MM.1S (cell line): ENCODE measurements at regions not wholly inside any gene's neighbourhood (a gene's known extent, or its start where the extent isn't known, plus 50 kb on each side); places are given as distances from the start of the nearest gene placed in this dataset.

Experiments used
- DNase-seq: peaks from one replicate; pipeline ENCODE4 v3.0.0-alpha.2; 2015
- H2AFZ ChIP-seq: fragments of 300-600 bp; sonication (generic); 2 replicates; pipeline ENCODE4 v1.6.0; 2016; ENCODE audit warnings: antibody characterized with exemption, low read length
- H3F3A ChIP-seq: fragments of 300-600 bp; sonication (generic); 2 replicates; pipeline ENCODE4 v1.6.1; 2016; ENCODE audit warnings: mild to moderate bottlenecking, antibody characterized with exemption, low read length, moderate library complexity, mixed read lengths; ENCODE audit not compliant: insufficient read depth
- H3K27ac ChIP-seq: fragments of 300-600 bp; sonication (generic); 2 replicates; pipeline ENCODE4 v1.5.1; 2016; ENCODE audit warnings: mild to moderate bottlenecking, low read length
- H3K27me3 ChIP-seq: fragments of 300-600 bp; sonication (generic); replicated peaks from 2 replicates; pipeline ENCODE4 v1.6.0; 2016; ENCODE audit warnings: low read length; ENCODE audit not compliant: insufficient read depth
- H3K36me3 ChIP-seq: fragments of 300-600 bp; sonication (generic); replicated peaks from 2 replicates; pipeline ENCODE4 v1.6.1; 2016; ENCODE audit warnings: mild to moderate bottlenecking, low read length, mixed read lengths; ENCODE audit not compliant: insufficient read depth
- H3K4me1 ChIP-seq: fragments of 300-600 bp; sonication (generic); 2 replicates; pipeline ENCODE4 v1.6.1; 2016; ENCODE audit warnings: low read length, mixed read lengths
- H3K4me2 ChIP-seq: fragments of 300-600 bp; sonication (generic); 2 replicates; pipeline ENCODE4 v1.6.0; 2016; ENCODE audit warnings: low read depth, low read length
- H3K4me3 ChIP-seq: fragments of 300-600 bp; sonication (generic); 2 replicates; pipeline ENCODE4 v1.5.1; 2016; ENCODE audit warnings: low read length, mixed read lengths
- H3K79me2 ChIP-seq: fragments of 300-600 bp; sonication (generic); 2 replicates; pipeline ENCODE4 v1.6.1; 2016; ENCODE audit warnings: mixed run types, low read length, mixed read lengths
- H3K9ac ChIP-seq: fragments of 300-600 bp; sonication (generic); 2 replicates; pipeline ENCODE4 v1.6.1; 2016; ENCODE audit warnings: low read length, mixed read lengths
- H3K9me2 ChIP-seq: fragments of 300-600 bp; sonication (generic); replicated peaks from 2 replicates; pipeline ENCODE4 v1.6.1; 2016; ENCODE audit warnings: mild to moderate bottlenecking, low read length, mixed read lengths; ENCODE audit not compliant: insufficient read depth
- H3K9me3 ChIP-seq: fragments of 300-600 bp; sonication (generic); replicated peaks from 2 replicates; pipeline ENCODE4 v1.6.1; 2016; ENCODE audit warnings: mild to moderate bottlenecking, low read length, mixed read lengths; ENCODE audit not compliant: insufficient read depth
- H4K20me1 ChIP-seq: fragments of 300-600 bp; sonication (generic); 2 replicates; pipeline ENCODE4 v1.6.1; 2016; ENCODE audit warnings: mild to moderate bottlenecking, low read length, moderate library complexity, mixed read lengths; ENCODE audit not compliant: insufficient read depth
- CTCF ChIP-seq: fragments of 300-600 bp; sonication (generic); IDR thresholded peaks from 2 replicates; pipeline ENCODE4 v1.5.1; 2016; ENCODE audit warnings: antibody characterized with exemption, low read length, mixed read lengths
- EZH2 ChIP-seq: fragments of 300-600 bp; sonication (generic); optimal IDR thresholded peaks from 2 replicates; pipeline ENCODE3; 2017; ENCODE audit warnings: low read depth, mild to moderate bottlenecking, antibody characterized with exemption, low read length, mixed read lengths
- EZH2phosphoT487 ChIP-seq: fragments of 300-600 bp; sonication (generic); IDR thresholded peaks from 2 replicates; pipeline ENCODE4 v1.6.1; 2018; ENCODE audit warnings: antibody characterized with exemption, low read length

GRCh38 chr2:479490-480176 lies 191.7 kb upstream of the ALKAL2 start:
- no peak overlapping the region for H2AFZ ChIP-seq
- H3K9me2 ChIP-seq, result no peaks in the 10 kb centered on the region
- H3K4me2 ChIP-seq, result no peak overlapping the region
- H3K27ac ChIP-seq, result no peak overlapping the region
- no peaks in the 10 kb centered on the region for H4K20me1 ChIP-seq
- H3F3A ChIP-seq, result no peaks in the 10 kb centered on the region
- TF ChIP-seq EZH2, result no peak
- no peak for TF ChIP-seq CTCF
- TF ChIP-seq EZH2phosphoT487, result no peak
- H3K4me3 ChIP-seq, result no peak overlapping the region
- no peaks in the 10 kb centered on the region; the same call in 1 of the 2 replicates for H3K27me3 ChIP-seq
- H3K9me3 ChIP-seq, result no peaks in the 10 kb centered on the region
- no peaks in the 10 kb centered on the region for H3K4me1 ChIP-seq
- no peaks in the 10 kb centered on the region for H3K79me2 ChIP-seq
- H3K36me3 ChIP-seq, result no peaks in the 10 kb centered on the region
- no peak overlapping the region for H3K9ac ChIP-seq
- no peak for DNase-seq

GRCh38 chr2:479031-479430 lies 191.1 kb upstream of the ALKAL2 start:
- no peaks in the 10 kb centered on the region for H3F3A ChIP-seq
- H3K4me3 ChIP-seq, result no peak overlapping the region
- no peaks in the 10 kb centered on the region for H3K36me3 ChIP-seq
- TF ChIP-seq EZH2phosphoT487 (no peak), CTCF (no peak), EZH2 (no peak)
- no peaks in the 10 kb centered on the region for H3K9me3 ChIP-seq
- H4K20me1 ChIP-seq, result no peaks in the 10 kb centered on the region
- no peak overlapping the region for H3K9ac ChIP-seq
- H3K27ac ChIP-seq, result no peak overlapping the region
- H3K4me2 ChIP-seq, result no peak overlapping the region
- H3K4me1 ChIP-seq, result no peaks in the 10 kb centered on the region
- no peaks in the 10 kb centered on the region; the same call in 1 of the 2 replicates for H3K27me3 ChIP-seq
- no peaks in the 10 kb centered on the region for H3K9me2 ChIP-seq
- no peaks in the 10 kb centered on the region for H3K79me2 ChIP-seq
- H2AFZ ChIP-seq, result no peak overlapping the region
- no peak for DNase-seq

GRCh38 chr2:471560-471959 lies 183.7 kb upstream of the ALKAL2 start:
- no peak overlapping the region for H3K4me2 ChIP-seq
- no peak overlapping the region for H3K27ac ChIP-seq
- no peak overlapping the region for H3K4me3 ChIP-seq
- TF ChIP-seq CTCF (no peak), EZH2phosphoT487 (no peak), EZH2 (no peak)
- H3F3A ChIP-seq, result no peaks in the 10 kb centered on the region
- no peak overlapping the region for H2AFZ ChIP-seq
- no peaks in the 10 kb centered on the region for H3K36me3 ChIP-seq
- no peaks in the 10 kb centered on the region for H3K79me2 ChIP-seq
- no peaks in the 10 kb centered on the region for H3K4me1 ChIP-seq
- no peaks in the 10 kb centered on the region; the same call in 1 of the 2 replicates for H3K9me3 ChIP-seq
- DNase-seq, result no peak
- no peak overlapping the region for H3K9ac ChIP-seq
- H3K9me2 ChIP-seq, result no peaks in the 10 kb centered on the region
- no peaks in the 10 kb centered on the region for H4K20me1 ChIP-seq
- H3K27me3 ChIP-seq, result no peaks in the 10 kb centered on the region
